Fibroblast of skin of right biceps (primary cell): ENCODE measurements at regions not wholly inside any gene's neighbourhood (a gene's known extent, or its start where the extent isn't known, plus 50 kb on each side); places are given as distances from the start of the nearest gene placed in this dataset.
"Not testable (repeated sequence)": the region's sequence is repeated elsewhere in the genome, so short reads cannot be mapped to it uniquely, and the experiment has no call there.

Source experiments
- DNase-seq: peaks from one replicate; pipeline ENCODE4 v3.0.0-alpha.2; 2013

- DNase-seq, result no peak
These were observed 434.0 kb upstream of the RUNX1 start for GRCh38 chr21:35482933-35483662.

GRCh38 chr21:35482096-35482495, 433.0 kb upstream of the RUNX1 start:
- DNase-seq, result no peak

GRCh38 chr21:35481005-35481404, 431.9 kb upstream of the RUNX1 start:
- DNase-seq, result no peak

GRCh38 chr21:35479529-35479928, 430.4 kb upstream of the RUNX1 start:
- no peak for DNase-seq

GRCh38 chr21:35479065-35479448, 430.0 kb upstream of the RUNX1 start:
- DNase-seq, result no peak

- peak; percentile 22 for DNase-seq
These were observed 429.3 kb upstream of the RUNX1 start for GRCh38 chr21:35478161-35479064.

- DNase-seq, result no peak
These were observed 428.5 kb upstream of the RUNX1 start for GRCh38 chr21:35477622-35478021.

- peak; percentile 85 for DNase-seq
These were observed 427.7 kb upstream of the RUNX1 start for GRCh38 chr21:35476621-35477395.

- DNase-seq, result peak; percentile 89
These were observed 426.7 kb upstream of the RUNX1 start for GRCh38 chr21:35475762-35476161.

GRCh38 chr21:35475009-35475408, 425.9 kb upstream of the RUNX1 start:
- DNase-seq, result peak; percentile 84

- DNase-seq, result no peak
These were observed 424.4 kb upstream of the RUNX1 start for GRCh38 chr21:35473496-35473895.

GRCh38 chr21:35470522-35470921, 421.4 kb upstream of the RUNX1 start:
- no peak for DNase-seq

- peak; percentile 85 for DNase-seq
These were observed 420.4 kb upstream of the RUNX1 start for GRCh38 chr21:35469498-35469897.

GRCh38 chr21:35468991-35469390, 419.9 kb upstream of the RUNX1 start:
- DNase-seq, result no peak

- peak; percentile 85 for DNase-seq
These were observed 418.5 kb upstream of the RUNX1 start for GRCh38 chr21:35467566-35467965.

GRCh38 chr21:35466681-35467080, 417.6 kb upstream of the RUNX1 start:
- not testable (repeated sequence) for DNase-seq

- DNase-seq, result no peak
These were observed 416.6 kb upstream of the RUNX1 start for GRCh38 chr21:35465741-35466140.

- DNase-seq, result no peak
These were observed 412.6 kb upstream of the RUNX1 start for GRCh38 chr21:35461700-35462099.

GRCh38 chr21:35460441-35460840, 411.3 kb upstream of the RUNX1 start:
- no peak for DNase-seq

- DNase-seq, result no peak
These were observed 409.3 kb upstream of the RUNX1 start for GRCh38 chr21:35458405-35458804.

GRCh38 chr21:35457097-35457804, 408.1 kb upstream of the RUNX1 start:
- no peak for DNase-seq

- no peak for DNase-seq
These were observed 402.2 kb upstream of the RUNX1 start for GRCh38 chr21:35451276-35451675.

GRCh38 chr21:35450830-35451229, 401.7 kb upstream of the RUNX1 start:
- DNase-seq, result no peak
